ENCODE measurements at regions not wholly inside any gene's neighbourhood (a gene's known extent, or its start where the extent isn't known, plus 50 kb on each side); places are given as distances from the start of the nearest gene placed in this dataset.

GRCh38 chr20:21019814-21020658 lies 86.1 kb downstream of the LINC00237 start (continued):
- TF ChIP-seq ZBTB2 (CRISPR knock-in tag; IDR thresholded peaks at IDR 0.05; ENCODE audit: low read depth) (no peak), ZNF580 (CRISPR knock-in tag; IDR thresholded peaks at IDR 0.05; ENCODE audit: borderline replicate concordance, low read depth) (no peak), ISX (CRISPR knock-in tag; conservative IDR thresholded peaks at IDR 0.05) (no peak), YEATS4 (CRISPR knock-in tag; IDR thresholded peaks at IDR 0.05; ENCODE audit: borderline replicate concordance) (no peak; the same call in 1 of the 2 replicates), ZNF367 (CRISPR knock-in tag; IDR thresholded peaks at IDR 0.05; ENCODE audit: borderline replicate concordance) (no peak), ZMYM4 (CRISPR knock-in tag; IDR thresholded peaks at IDR 0.05) (peak; percentile 29; the same call in 1 of the 2 replicates), ZNF780A (CRISPR knock-in tag; IDR thresholded peaks at IDR 0.05) (no peak), ZNF329 (CRISPR knock-in tag; IDR thresholded peaks at IDR 0.05; ENCODE audit: low read depth) (no peak), NKX3-1 (CRISPR knock-in tag; IDR thresholded peaks at IDR 0.05) (no peak), PBX3 (CRISPR knock-in tag; IDR thresholded peaks at IDR 0.05; ENCODE audit: borderline replicate concordance) (no peak), ZNF17 (CRISPR knock-in tag; IDR thresholded peaks at IDR 0.05) (no peak), ZSCAN31 (CRISPR knock-in tag; IDR thresholded peaks at IDR 0.05; ENCODE audit: low read depth) (0 out of 2 replicates have a peak, but pooled peaks have one; percentile 39), ZNF570 (CRISPR knock-in tag; IDR thresholded peaks at IDR 0.05; ENCODE audit: borderline replicate concordance) (no peak), ASH2L (IDR thresholded peaks at IDR 0.05; ENCODE audit: insufficient read length, low read depth, low read length) (peak; percentile 35), ZNF121 (CRISPR knock-in tag; IDR thresholded peaks at IDR 0.05) (no peak), ZNF598 (CRISPR knock-in tag; IDR thresholded peaks at IDR 0.05; ENCODE audit: borderline replicate concordance) (no peak; the same call in 1 of the 2 replicates), ZNF569 (CRISPR knock-in tag; IDR thresholded peaks at IDR 0.05; ENCODE audit: borderline replicate concordance) (no peak), DNMT3B (CRISPR knock-in tag; conservative IDR thresholded peaks at IDR 0.05) (no peak), NFATC3 (CRISPR knock-in tag; IDR thresholded peaks at IDR 0.05) (no peak), ZNF552 (CRISPR knock-in tag; IDR thresholded peaks at IDR 0.05; ENCODE audit: borderline replicate concordance) (0 out of 2 replicates have a peak, but pooled peaks have one; percentile 19), NFAT5 (CRISPR knock-in tag; IDR thresholded peaks at IDR 0.05) (no peak), GTF2F1 (IDR thresholded peaks at IDR 0.05; ENCODE audit: low read length) (no peak)
